Colonic mucosa (tissue), 4 donors: ENCODE measurements at regions not wholly inside any gene's neighbourhood (a gene's known extent, or its start where the extent isn't known, plus 50 kb on each side); places are given as distances from the start of the nearest gene placed in this dataset.

Experiments
- DNase-seq: peaks from one replicate; pipeline ENCODE4 v3.0.0-alpha.2; 2020
- H3K27ac ChIP-seq: fragments of 200-600 bp; one replicate; pipeline ENCODE4 v1.8.0; 2021
- H3K27me3 ChIP-seq: fragments of 200-600 bp; one replicate; pipeline ENCODE4 v1.8.0; 2021
- H3K36me3 ChIP-seq: fragments of 200-600 bp; one replicate; pipeline ENCODE4 v1.8.0; 2021
- H3K4me1 ChIP-seq: fragments of 200-600 bp; one replicate; pipeline ENCODE4 v1.8.0; 2021; ENCODE audit warnings: mild to moderate bottlenecking
- H3K4me3 ChIP-seq: fragments of 200-600 bp; one replicate; pipeline ENCODE4 v1.8.0; 2021
- H3K9ac ChIP-seq, 2 donors: one replicate each; pipeline ENCODE4 v1.7.0; 2013; ENCODE audit warnings: control low read depth in 2 of 2, low read depth in 2 of 2, low read length in 2 of 2
- H3K9me3 ChIP-seq: fragments of 200-600 bp; one replicate; pipeline ENCODE4 v1.8.0; 2021
- CTCF ChIP-seq: fragments of 200-600 bp; IDR thresholded peaks from one replicate; pipeline ENCODE4 v1.8.0; 2022; ENCODE audit warnings: antibody characterized with exemption, mild to moderate bottlenecking
- intact Hi-C: fragments of 100-400 bp; cut with DNase I; formaldehyde crosslinking; loops from one replicate; pipeline ENCODE4 v1.14.1; 2022
- donor health status: healthy.
- donor health status: DM: no; HTN: no; CAD: no.
- donor health status: DM: no; HTN: no; CAD: no.

GRCh38 chr10:9012312-9012711 lies 957.8 kb downstream of the GATA3 start:
- H3K27me3 ChIP-seq: no peaks in the 10 kb centered on the region
- no peaks in the 10 kb centered on the region for H3K36me3 ChIP-seq
- DNase-seq: no peak
- TF ChIP-seq CTCF: no peak
- no peaks in the 10 kb centered on the region for H3K4me1 ChIP-seq
- H3K27ac ChIP-seq: no peak overlapping the region
- intact Hi-C loops: no loop called here
- H3K9me3 ChIP-seq: no peaks in the 10 kb centered on the region
- H3K9ac ChIP-seq: no peak overlapping the region
- H3K4me3 ChIP-seq: no peak overlapping the region

- Histone ChIP-seq H3K27ac (no peak overlapping the region), H3K36me3 (no peaks in the 10 kb centered on the region), H3K9ac (no peak overlapping the region), H3K27me3 (no peaks in the 10 kb centered on the region), H3K4me3 (no peak overlapping the region), H3K9me3 (no peaks in the 10 kb centered on the region), H3K4me1 (no peaks in the 10 kb centered on the region)
- TF ChIP-seq CTCF: no peak
- intact Hi-C loops: no loop called here
- DNase-seq: no peak
These were observed 960.5 kb downstream of the GATA3 start for GRCh38 chr10:9015005-9015404.

- H3K4me3 ChIP-seq: no peak overlapping the region
- H3K4me1 ChIP-seq: no peaks in the 10 kb centered on the region
- H3K36me3 ChIP-seq: no peaks in the 10 kb centered on the region
- no peaks in the 10 kb centered on the region for H3K27me3 ChIP-seq
- no peak overlapping the region for H3K27ac ChIP-seq
- DNase-seq: no peak
- intact Hi-C loops: no loop called here
- no peak for TF ChIP-seq CTCF
- no peak overlapping the region for H3K9ac ChIP-seq
- no peaks in the 10 kb centered on the region for H3K9me3 ChIP-seq
These were observed 961.0 kb downstream of the GATA3 start for GRCh38 chr10:9015447-9015846.

- Histone ChIP-seq H3K36me3 (no peaks in the 10 kb centered on the region), H3K4me1 (no peaks in the 10 kb centered on the region), H3K27ac (no peak overlapping the region), H3K9me3 (no peaks in the 10 kb centered on the region), H3K27me3 (no peaks in the 10 kb centered on the region), H3K9ac (no peak overlapping the region), H3K4me3 (no peak overlapping the region)
- intact Hi-C loops: no loop called here
- DNase-seq: no peak
- no peak for TF ChIP-seq CTCF
These were observed 962.4 kb downstream of the GATA3 start for GRCh38 chr10:9016930-9017329.

- Histone ChIP-seq H3K27me3 (no peaks in the 10 kb centered on the region), H3K4me3 (no peak overlapping the region), H3K9me3 (no peaks in the 10 kb centered on the region), H3K36me3 (no peaks in the 10 kb centered on the region), H3K9ac (no peak overlapping the region), H3K4me1 (no peaks in the 10 kb centered on the region), H3K27ac (no peak overlapping the region)
- no peak for DNase-seq
- intact Hi-C loops: no loop called here
- TF ChIP-seq CTCF: no peak
These were observed 964.0 kb downstream of the GATA3 start for GRCh38 chr10:9018195-9019173.
